Muscle of leg (tissue), 3 donors: ENCODE measurements at regions not wholly inside any gene's neighbourhood (a gene's known extent, or its start where the extent isn't known, plus 50 kb on each side); places are given as distances from the start of the nearest gene placed in this dataset.

ENCODE experiments used
- DNase-seq: peaks from one replicate; pipeline ENCODE4 v3.0.0; 2013
- H3K27ac ChIP-seq: one replicate; pipeline ENCODE4 v1.5.1; 2013; ENCODE audit warnings: mild to moderate bottlenecking, low read length, control low read depth
- H3K27me3 ChIP-seq: one replicate; pipeline ENCODE4 v1.6.1; 2013; ENCODE audit warnings: low read length; ENCODE audit not compliant: control insufficient read depth, insufficient read depth
- H3K36me3 ChIP-seq: one replicate; pipeline ENCODE4 v1.6.1; 2013; ENCODE audit warnings: low read length; ENCODE audit not compliant: control insufficient read depth, insufficient read depth
- H3K4me1 ChIP-seq: one replicate; pipeline ENCODE4 v1.6.1; 2013; ENCODE audit warnings: low read length; ENCODE audit not compliant: control insufficient read depth, insufficient read depth
- H3K4me3 ChIP-seq: one replicate; pipeline ENCODE4 v1.5.1; 2013; ENCODE audit warnings: low read length, control low read depth
- H3K9me3 ChIP-seq: replicated peaks from 2 replicates; pipeline ENCODE4 v1.6.1; 2013; ENCODE audit warnings: low read depth, low read length; ENCODE audit not compliant: control insufficient read depth
- WGBS: methylation state at CpG from one replicate; pipeline ENCODE4 v1.1.5; 2013; ENCODE audit warnings: missing lambda C conversion rate; ENCODE audit not compliant: insufficient coverage; 5-methylcytosine and 5-hydroxymethylcytosine counted together

DNA sequence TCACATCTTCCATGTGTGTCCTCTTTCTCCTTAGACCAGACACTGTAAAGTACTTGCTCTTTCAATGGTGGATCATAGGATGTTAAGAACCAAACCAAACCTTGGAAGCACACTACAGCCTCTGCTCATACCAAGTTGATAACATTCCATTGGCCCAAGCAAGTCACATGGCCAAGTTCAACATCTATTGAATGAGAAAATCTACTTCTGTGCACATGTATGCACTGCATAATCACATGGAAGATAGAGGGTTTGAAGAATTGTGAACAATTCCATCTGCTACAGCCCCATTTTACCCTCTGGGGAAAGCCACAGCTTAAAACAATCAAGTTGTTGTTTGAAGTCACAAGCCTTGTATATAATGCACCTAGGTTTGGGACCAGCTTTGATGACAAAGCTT is 68.2 kb downstream of the MFAP3 start:
- H3K4me1 ChIP-seq, result peaks cover 11% of the 10 kb centered on the region
- no peak overlapping the region for H3K27ac ChIP-seq
- no peaks in the 10 kb centered on the region for H3K9me3 ChIP-seq
- H3K27me3 ChIP-seq, result no peaks in the 10 kb centered on the region
- no peaks in the 10 kb centered on the region for H3K36me3 ChIP-seq
- no peak for DNase-seq
- H3K4me3 ChIP-seq, result no peak overlapping the region

DNA sequence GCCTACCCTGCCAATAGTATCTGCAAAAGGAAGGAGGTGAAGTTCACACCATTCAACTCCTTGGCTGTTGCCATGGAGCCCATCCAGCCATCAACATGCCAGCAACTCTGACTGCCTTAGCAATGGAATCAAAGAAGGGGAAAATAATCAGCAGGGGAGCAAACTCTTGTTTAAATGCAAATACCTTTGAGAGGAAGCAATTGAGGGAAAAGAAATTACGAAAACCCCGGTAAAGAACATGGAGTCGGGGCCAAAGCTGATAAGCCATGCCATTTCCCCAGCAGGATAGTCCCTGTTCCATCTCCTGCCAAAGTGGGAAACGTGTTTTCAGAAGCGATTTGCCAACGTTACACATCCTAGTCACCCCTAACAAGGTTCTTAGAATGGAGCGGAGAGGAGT is 69.0 kb downstream of the MFAP3 start:
- H3K27ac ChIP-seq, result no peak overlapping the region

DNA sequence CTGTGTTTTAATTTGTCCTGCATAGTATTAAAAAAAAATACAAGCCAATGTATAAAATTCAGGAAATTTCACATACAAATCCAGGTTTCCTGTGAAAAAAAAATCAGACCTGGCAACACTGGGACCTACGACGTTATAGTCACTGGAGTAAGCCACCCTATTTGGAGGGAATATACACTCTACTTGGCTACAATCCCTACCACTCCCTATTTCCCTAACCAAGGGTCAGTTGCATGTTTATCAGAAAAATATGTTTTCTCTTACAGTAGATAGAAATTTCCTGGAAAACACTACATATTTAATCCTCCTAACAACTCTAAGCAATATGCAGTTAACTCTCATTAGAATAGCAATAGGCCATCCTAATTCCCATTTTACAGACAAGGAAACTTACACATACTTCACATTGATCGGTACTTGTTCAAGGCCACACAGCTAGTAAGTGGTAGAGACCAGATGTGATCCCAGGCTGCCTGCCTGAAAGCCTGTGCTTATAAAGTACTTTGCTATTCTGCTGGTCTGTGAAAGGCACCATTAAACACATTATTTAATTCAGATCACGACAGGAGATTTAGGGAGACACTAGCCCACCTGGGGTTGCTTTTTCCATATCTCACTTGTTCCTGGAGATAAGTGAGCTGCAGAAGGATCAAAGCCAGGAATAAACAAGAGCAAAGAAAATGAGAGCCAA is 70.8 kb downstream of the MFAP3 start:
- Histone ChIP-seq H3K36me3 (no peaks in the 10 kb centered on the region), H3K4me3 (no peak overlapping the region), H3K27ac (peak overlapping the region; percentile 69), H3K9me3 (no peaks in the 10 kb centered on the region), H3K27me3 (no peaks in the 10 kb centered on the region), H3K4me1 (peaks cover 7% of the 10 kb centered on the region)
- DNase-seq, result peak; percentile 59
- no CpG with 5 or more reads among the region's 4 CpGs for WGBS

More for the DNA sequence above, 69.0 kb downstream of the MFAP3 start:
- Histone ChIP-seq H3K36me3 (no peaks in the 10 kb centered on the region), H3K9me3 (no peaks in the 10 kb centered on the region), H3K27me3 (no peaks in the 10 kb centered on the region), H3K4me1 (peaks cover 11% of the 10 kb centered on the region), H3K4me3 (no peak overlapping the region)
- no peak for DNase-seq
- WGBS, result 62% methylated on average over 3 of the region's 7 CpGs

DNA sequence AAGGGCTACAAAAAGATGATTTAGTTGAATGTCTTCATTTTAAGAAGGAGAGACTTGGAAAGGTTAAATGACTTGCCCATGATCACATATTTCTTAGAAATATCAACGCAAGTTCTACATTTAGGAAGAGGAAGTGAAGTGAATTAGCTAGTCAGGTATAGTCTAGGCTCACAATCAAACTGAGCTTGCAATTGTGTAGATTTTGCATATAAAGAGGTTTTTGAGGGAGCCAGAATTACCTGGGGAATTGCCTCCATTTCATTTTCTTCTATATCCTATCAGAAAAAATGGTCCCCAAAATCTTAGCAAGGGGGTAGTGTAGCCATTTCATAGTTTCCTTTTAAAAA is 71.3 kb downstream of the MFAP3 start:
- no peaks in the 10 kb centered on the region for H3K36me3 ChIP-seq
- H3K4me1 ChIP-seq, result peaks cover 13% of the 10 kb centered on the region
- no peak for DNase-seq
- peak overlapping the region; percentile 69 for H3K27ac ChIP-seq
- no CpG with 5 or more reads among the region's 1 CpG for WGBS
- no peak overlapping the region for H3K4me3 ChIP-seq
- no peaks in the 10 kb centered on the region for H3K27me3 ChIP-seq
- no peaks in the 10 kb centered on the region for H3K9me3 ChIP-seq

DNA sequence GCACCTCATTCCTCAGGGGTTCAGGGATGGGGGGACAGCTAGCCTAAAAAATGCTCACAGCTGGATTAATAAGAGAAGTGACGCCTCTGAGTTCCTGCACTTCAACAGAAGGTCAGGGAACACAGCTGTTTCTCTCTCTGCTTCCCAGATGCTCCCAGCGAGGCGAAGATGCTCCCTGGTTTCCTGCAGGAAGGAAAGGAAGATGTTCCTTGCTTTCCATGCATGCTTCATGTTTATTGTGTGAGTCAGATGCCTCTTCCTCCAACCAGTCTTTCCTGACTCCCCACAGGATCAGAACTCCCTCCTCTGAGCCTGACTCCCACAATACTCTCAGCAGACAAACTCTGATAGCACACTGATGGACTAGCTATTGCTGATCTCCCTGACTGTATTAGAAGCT is 71.9 kb downstream of the MFAP3 start:
- no peak overlapping the region for H3K4me3 ChIP-seq
- H3K36me3 ChIP-seq, result no peaks in the 10 kb centered on the region
- WGBS, result 20% methylated on average over 3 of the region's 3 CpGs
- H3K27me3 ChIP-seq, result no peaks in the 10 kb centered on the region
- H3K9me3 ChIP-seq, result no peaks in the 10 kb centered on the region
- H3K27ac ChIP-seq, result peak overlapping the region; percentile 59
- H3K4me1 ChIP-seq, result peaks cover 18% of the 10 kb centered on the region
- peak; percentile 86 for DNase-seq

DNA sequence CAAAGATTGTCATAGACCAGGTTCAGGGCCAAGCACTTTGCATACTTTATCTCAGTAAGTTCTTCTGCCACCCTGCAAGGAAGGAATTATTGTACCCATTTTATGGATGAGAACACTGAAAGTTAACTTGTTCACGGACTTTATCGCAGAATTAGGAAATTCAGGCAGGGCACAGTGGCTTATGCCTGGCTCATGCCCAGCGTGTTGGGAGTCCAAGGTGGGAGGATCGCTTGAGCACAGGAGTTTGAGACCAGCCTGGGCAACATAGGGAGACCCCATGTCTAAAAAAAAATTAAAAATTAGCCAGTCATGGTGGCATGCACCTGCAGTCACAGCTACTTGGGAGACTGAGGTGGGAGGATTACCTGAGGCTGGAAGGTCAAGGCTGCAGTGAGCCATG is 72.4 kb downstream of the MFAP3 start:
- Histone ChIP-seq H3K36me3 (no peaks in the 10 kb centered on the region), H3K9me3 (no peaks in the 10 kb centered on the region), H3K27ac (no peak overlapping the region), H3K4me1 (peaks cover 21% of the 10 kb centered on the region), H3K27me3 (no peaks in the 10 kb centered on the region), H3K4me3 (no peak overlapping the region)
- 89% methylated on average over 3 of the region's 4 CpGs for WGBS
- no peak for DNase-seq

DNA sequence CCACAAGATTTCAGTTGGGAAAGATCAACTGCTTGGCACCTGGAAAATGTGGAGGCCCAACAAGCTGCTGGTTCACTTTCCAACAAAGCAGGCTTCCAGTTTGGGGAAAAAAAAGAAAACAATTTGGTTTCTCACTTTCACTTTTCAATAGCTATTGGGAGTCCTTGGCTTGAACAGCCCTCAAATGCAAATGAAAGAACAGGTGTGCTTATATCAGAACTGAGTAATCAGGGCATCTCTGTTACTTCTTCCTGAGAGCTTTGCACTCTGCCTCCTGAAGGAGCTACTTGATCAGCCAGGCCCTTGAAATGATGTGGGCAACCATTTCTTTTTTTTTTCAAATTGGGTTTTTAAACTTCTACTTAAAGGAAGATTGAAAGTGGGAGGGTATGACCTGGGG is 73.5 kb downstream of the MFAP3 start:
- H3K27me3 ChIP-seq, result no peaks in the 10 kb centered on the region
- peaks cover 29% of the 10 kb centered on the region for H3K4me1 ChIP-seq
- H3K4me3 ChIP-seq, result no peak overlapping the region
- H3K36me3 ChIP-seq, result no peaks in the 10 kb centered on the region
- no peaks in the 10 kb centered on the region for H3K9me3 ChIP-seq
- H3K27ac ChIP-seq, result no peak overlapping the region
- no peak for DNase-seq

DNA sequence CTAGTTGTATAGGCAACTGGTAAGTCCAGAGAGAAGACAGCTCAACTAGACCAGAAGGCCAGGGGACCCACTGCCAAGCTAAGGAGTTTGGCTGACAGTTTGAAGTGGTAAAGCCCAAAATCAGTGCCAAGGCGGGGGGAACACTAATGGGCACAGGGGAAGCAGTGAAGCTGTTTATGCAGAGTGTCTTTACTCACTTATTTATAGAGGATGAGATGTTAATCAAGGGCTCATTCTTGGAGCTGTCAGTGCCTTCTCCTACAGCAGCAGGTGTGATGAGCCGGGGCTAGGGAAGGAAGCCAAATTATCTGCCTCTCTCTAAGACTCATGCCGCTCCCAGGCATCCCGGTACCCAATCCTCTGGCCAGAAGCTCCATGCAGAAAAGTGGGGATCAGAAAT is 75.2 kb upstream of the GALNT10 start:
- Histone ChIP-seq H3K27ac (no peak overlapping the region), H3K27me3 (no peaks in the 10 kb centered on the region), H3K4me3 (no peak overlapping the region), H3K4me1 (peaks cover 39% of the 10 kb centered on the region), H3K9me3 (no peaks in the 10 kb centered on the region), H3K36me3 (no peaks in the 10 kb centered on the region)
- peak; percentile 30 for DNase-seq
- WGBS, result no CpG with 5 or more reads among the region's 4 CpGs

DNA sequence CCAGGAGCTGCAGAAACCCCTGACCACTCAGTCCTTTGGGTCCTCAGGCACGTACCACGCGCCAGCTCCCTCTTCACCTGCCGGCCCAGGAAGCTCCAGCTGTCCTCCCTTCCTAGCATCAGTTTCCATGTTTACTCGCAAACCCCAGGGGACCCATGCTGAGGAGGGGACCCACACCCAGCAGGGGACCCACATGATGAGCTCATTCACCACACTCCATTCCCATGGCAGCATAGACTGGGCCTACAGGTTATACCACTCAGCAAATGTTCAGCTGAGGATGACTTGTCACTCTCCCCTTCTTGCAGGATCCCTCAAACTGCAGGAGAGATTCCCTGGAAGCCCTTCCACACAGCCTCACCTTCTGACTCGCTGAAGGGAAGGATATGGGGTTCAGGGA is 73.5 kb upstream of the GALNT10 start:
- DNase-seq, result no peak
- H3K4me3 ChIP-seq, result no peak overlapping the region
- WGBS, result 89% methylated on average over 5 of the region's 6 CpGs
- H3K9me3 ChIP-seq, result no peaks in the 10 kb centered on the region
- no peaks in the 10 kb centered on the region for H3K36me3 ChIP-seq
- no peak overlapping the region for H3K27ac ChIP-seq
- H3K27me3 ChIP-seq, result no peaks in the 10 kb centered on the region
- H3K4me1 ChIP-seq, result peaks cover 32% of the 10 kb centered on the region

DNA sequence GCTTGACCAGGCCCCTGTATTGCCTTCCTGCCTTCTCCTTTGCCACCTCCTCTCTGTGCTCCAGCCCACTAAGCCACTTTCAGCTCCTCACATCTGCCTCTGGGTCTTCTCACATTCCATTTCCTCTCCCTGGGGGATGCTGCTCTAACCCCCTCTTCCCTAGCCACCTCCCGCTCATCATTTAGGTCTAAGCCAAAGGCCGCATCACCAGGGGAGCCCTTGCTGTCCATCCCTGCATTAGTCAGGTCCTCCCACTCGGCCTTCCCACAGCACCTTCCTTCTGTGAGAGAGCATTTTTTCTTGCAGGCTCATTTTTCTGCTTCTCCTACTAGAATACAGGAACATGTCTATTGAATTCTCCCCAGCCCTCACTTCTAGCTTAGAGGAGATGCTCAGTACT is 72.6 kb upstream of the GALNT10 start:
- WGBS, result 61% methylated on average over 3 of the region's 3 CpGs

DNA sequence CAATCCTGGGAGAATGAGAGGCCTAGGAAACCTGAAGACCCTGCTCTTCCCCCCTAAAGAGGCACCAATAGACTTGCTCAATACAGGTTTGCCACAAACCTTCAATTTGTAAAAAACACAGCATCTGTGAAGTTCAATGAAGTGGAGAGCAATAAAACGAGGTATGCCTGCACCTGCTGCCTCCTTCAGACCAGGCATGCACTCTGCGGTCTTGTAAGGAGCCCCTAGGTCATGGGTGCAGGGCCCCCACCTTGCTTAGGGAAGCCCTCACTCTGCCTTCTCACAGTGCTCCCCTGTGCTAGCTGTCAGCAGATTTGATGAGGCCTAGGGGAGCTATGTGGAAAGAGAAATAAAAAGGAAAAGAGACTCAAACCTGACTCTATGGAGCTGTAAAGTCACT is 72.1 kb upstream of the GALNT10 start:
- Histone ChIP-seq H3K27me3 (no peaks in the 10 kb centered on the region), H3K9me3 (no peaks in the 10 kb centered on the region), H3K4me1 (peaks cover 32% of the 10 kb centered on the region), H3K36me3 (no peaks in the 10 kb centered on the region), H3K27ac (no peak overlapping the region), H3K4me3 (no peak overlapping the region)
- no peak for DNase-seq
- WGBS, result 43% methylated on average over 2 of the region's 2 CpGs

More for the DNA sequence above, 72.6 kb upstream of the GALNT10 start:
- Histone ChIP-seq H3K27ac (no peak overlapping the region), H3K4me1 (peaks cover 32% of the 10 kb centered on the region), H3K4me3 (no peak overlapping the region), H3K9me3 (no peaks in the 10 kb centered on the region), H3K27me3 (no peaks in the 10 kb centered on the region), H3K36me3 (no peaks in the 10 kb centered on the region)
- no peak for DNase-seq
